ENCODE measurements at regions not wholly inside any gene's neighbourhood (a gene's known extent, or its start where the extent isn't known, plus 50 kb on each side); places are given as distances from the start of the nearest gene placed in this dataset.
"Not testable (repeated sequence)": the region's sequence is repeated elsewhere in the genome, so short reads cannot be mapped to it uniquely, and the experiment has no call there.

- DNase-seq (ENCODE audit: low spot score), result no peak
Measured at GRCh38 chr5:25181249-25181648, 536.5 kb upstream of the CDH10 start.

- DNase-seq (ENCODE audit: low spot score), result not testable (repeated sequence)
Measured at GRCh38 chr5:25162616-25163015, 517.8 kb upstream of the CDH10 start.

- no peak for DNase-seq (ENCODE audit: low spot score)
Measured at GRCh38 chr5:25160891-25161290, 516.1 kb upstream of the CDH10 start.

- no peak for DNase-seq (ENCODE audit: low spot score)
Measured at GRCh38 chr5:25150819-25151218, 506.0 kb upstream of the CDH10 start.

- no peak for DNase-seq (ENCODE audit: low spot score)
Measured at GRCh38 chr5:25128606-25129005, 483.8 kb upstream of the CDH10 start.

- peak; percentile 1 for DNase-seq (ENCODE audit: low spot score)
Measured at GRCh38 chr5:25119650-25120049, 474.9 kb upstream of the CDH10 start.

GRCh38 chr5:25107853-25108252 is 463.1 kb upstream of the CDH10 start:
- no peak for DNase-seq (ENCODE audit: low spot score)

- DNase-seq (ENCODE audit: low spot score), result no peak
Measured at GRCh38 chr5:25099538-25099937, 454.8 kb upstream of the CDH10 start.

- no peak for DNase-seq (ENCODE audit: low spot score)
Measured at GRCh38 chr5:25095261-25095660, 450.5 kb upstream of the CDH10 start.

GRCh38 chr5:25094219-25094618 is 449.4 kb upstream of the CDH10 start:
- no peak for DNase-seq (ENCODE audit: low spot score)

GRCh38 chr5:25091921-25092320 is 447.1 kb upstream of the CDH10 start:
- DNase-seq (ENCODE audit: low spot score), result no peak

GRCh38 chr5:25090854-25091253 is 446.1 kb upstream of the CDH10 start:
- DNase-seq (ENCODE audit: low spot score), result no peak

- no peak for DNase-seq (ENCODE audit: low spot score)
Measured at GRCh38 chr5:25090275-25090674, 445.5 kb upstream of the CDH10 start.

GRCh38 chr5:25088689-25089088 is 443.9 kb upstream of the CDH10 start:
- DNase-seq (ENCODE audit: low spot score), result not testable (repeated sequence)

GRCh38 chr5:25083261-25083660 is 438.5 kb upstream of the CDH10 start:
- not testable (repeated sequence) for DNase-seq (ENCODE audit: low spot score)

- DNase-seq (ENCODE audit: low spot score), result no peak
Measured at GRCh38 chr5:25066239-25066638, 421.5 kb upstream of the CDH10 start.

- no peak for DNase-seq (ENCODE audit: low spot score)
Measured at GRCh38 chr5:25064306-25064705, 419.5 kb upstream of the CDH10 start.

GRCh38 chr5:25060575-25060974 is 415.8 kb upstream of the CDH10 start:
- DNase-seq (ENCODE audit: low spot score), result no peak

GRCh38 chr5:25056836-25057235 is 412.1 kb upstream of the CDH10 start:
- DNase-seq (ENCODE audit: low spot score), result no peak

- DNase-seq (ENCODE audit: low spot score), result no peak
Measured at GRCh38 chr5:25033658-25034057, 388.9 kb upstream of the CDH10 start.

GRCh38 chr5:25029004-25029403 is 384.2 kb upstream of the CDH10 start:
- DNase-seq (ENCODE audit: low spot score), result no peak

- DNase-seq (ENCODE audit: low spot score), result no peak
Measured at GRCh38 chr5:25027526-25027925, 382.7 kb upstream of the CDH10 start.

- no peak for DNase-seq (ENCODE audit: low spot score)
Measured at GRCh38 chr5:25027061-25027460, 382.3 kb upstream of the CDH10 start.

GRCh38 chr5:25025831-25026230 is 381.1 kb upstream of the CDH10 start:
- no peak for DNase-seq (ENCODE audit: low spot score)

GRCh38 chr5:25020454-25020853 is 375.7 kb upstream of the CDH10 start:
- no peak for DNase-seq (ENCODE audit: low spot score)
